Suprapubic skin (tissue), 4 donors: ENCODE measurements at regions not wholly inside any gene's neighbourhood (a gene's known extent, or its start where the extent isn't known, plus 50 kb on each side); places are given as distances from the start of the nearest gene placed in this dataset.

Source experiments
- DNase-seq, 2 donors: peaks; one replicate each; pipeline ENCODE4 v3.0.0-alpha.2; 2019; ENCODE audit warnings: low spot score in 2 of 2
- H3K27ac ChIP-seq: fragments of 200-600 bp; sonication (generic); one replicate; pipeline ENCODE4 v1.5.1; 2019
- H3K27me3 ChIP-seq: fragments of 200-600 bp; sonication (generic); one replicate; pipeline ENCODE4 v1.5.1; 2019
- H3K36me3 ChIP-seq: fragments of 200-600 bp; sonication (generic); one replicate; pipeline ENCODE4 v1.5.1; 2019
- H3K4me1 ChIP-seq: fragments of 200-600 bp; sonication (generic); one replicate; pipeline ENCODE4 v1.5.1; 2019
- H3K4me3 ChIP-seq: fragments of 200-600 bp; sonication (generic); one replicate; pipeline ENCODE4 v1.5.1; 2019; ENCODE audit warnings: mild to moderate bottlenecking
- H3K9me3 ChIP-seq: fragments of 200-600 bp; sonication (generic); one replicate; pipeline ENCODE4 v1.5.1; 2019
- CTCF ChIP-seq, 2 donors: fragments of 200-600 bp in 1 of 2; fragments of 450-650 bp in 1 of 2; sonication (generic) in 1 of 2; IDR thresholded peaks; one replicate each; pipeline ENCODE4 v1.5.1; 2016 to 2019; ENCODE audit warnings: antibody characterized with exemption in 2 of 2, mild to moderate bottlenecking in 1 of 2, moderate library complexity in 1 of 2
- EP300 ChIP-seq: sonication (generic); formaldehyde crosslinking; IDR thresholded peaks from one replicate; pipeline ENCODE4 v1.6.1; 2017; ENCODE audit warnings: antibody characterized with exemption
- POLR2A ChIP-seq, 2 donors: fragments of 450-650 bp; IDR thresholded peaks; one replicate each; pipeline ENCODE4 v1.6.1; 2017; ENCODE audit warnings: antibody characterized with exemption in 2 of 2, mild to moderate bottlenecking in 2 of 2, moderate library complexity in 2 of 2
- POLR2AphosphoS5 ChIP-seq, 3 donors: sonication (generic); formaldehyde crosslinking; IDR thresholded peaks; one replicate each; pipeline ENCODE4 v1.6.1; 2017; ENCODE audit warnings: antibody characterized with exemption in 3 of 3
- WGBS: methylation state at CpG from one replicate; pipeline ENCODE4 v1.1.5; 2018; 5-methylcytosine and 5-hydroxymethylcytosine counted together

GRCh38 chr20:60497298-60498035 is 539.2 kb downstream of the CDH26 start:
- no peak for DNase-seq

GRCh38 chr20:60500038-60500701 is 541.9 kb downstream of the CDH26 start:
- Histone ChIP-seq H3K9me3 (no peaks in the 10 kb centered on the region), H3K27ac (no peak overlapping the region), H3K27me3 (peaks cover 3% of the 10 kb centered on the region), H3K4me1 (no peaks in the 10 kb centered on the region), H3K36me3 (no peaks in the 10 kb centered on the region), H3K4me3 (no peak overlapping the region)
- DNase-seq: no peak
- WGBS: 87% methylated on average over 4 of the region's 4 CpGs
- TF ChIP-seq POLR2AphosphoS5 (IDR thresholded peaks at IDR 0.05) (no peak), EP300 (no peak), POLR2A (IDR thresholded peaks at IDR 0.05) (no peak), CTCF (IDR thresholded peaks at IDR 0.05) (no peak)

More at GRCh38 chr20:60497298-60498035, 539.2 kb downstream of the CDH26 start:
- no peak for TF ChIP-seq CTCF (IDR thresholded peaks at IDR 0.05)
- TF ChIP-seq POLR2A (IDR thresholded peaks at IDR 0.05): no peak
- no peak for TF ChIP-seq POLR2AphosphoS5 (IDR thresholded peaks at IDR 0.05)
- no peak for TF ChIP-seq EP300
- Histone ChIP-seq H3K9me3 (no peaks in the 10 kb centered on the region), H3K27ac (no peak overlapping the region), H3K4me3 (no peak overlapping the region), H3K36me3 (no peaks in the 10 kb centered on the region), H3K27me3 (no peaks in the 10 kb centered on the region), H3K4me1 (no peaks in the 10 kb centered on the region)
- 67% methylated on average over 4 of the region's 4 CpGs for WGBS

- no peak for TF ChIP-seq POLR2AphosphoS5 (IDR thresholded peaks at IDR 0.05)
- no peak for TF ChIP-seq POLR2A (IDR thresholded peaks at IDR 0.05)
- no peak for TF ChIP-seq EP300
- TF ChIP-seq CTCF (IDR thresholded peaks at IDR 0.05): no peak
- 95% methylated on average over 2 of the region's 2 CpGs for WGBS
Measured at GRCh38 chr20:60501048-60501447, 542.8 kb downstream of the CDH26 start.

GRCh38 chr20:60502881-60503280 is 544.7 kb downstream of the CDH26 start:
- no peaks in the 10 kb centered on the region for H3K4me1 ChIP-seq
- H3K9me3 ChIP-seq: no peaks in the 10 kb centered on the region
- WGBS: 80% methylated on average over 5 of the region's 5 CpGs
- H3K27me3 ChIP-seq: peaks cover 7% of the 10 kb centered on the region
- no peak overlapping the region for H3K4me3 ChIP-seq
- no peaks in the 10 kb centered on the region for H3K36me3 ChIP-seq
- H3K27ac ChIP-seq: no peak overlapping the region
- TF ChIP-seq POLR2AphosphoS5 (IDR thresholded peaks at IDR 0.05): no peak
- no peak for TF ChIP-seq EP300
- no peak for TF ChIP-seq CTCF (IDR thresholded peaks at IDR 0.05)
- TF ChIP-seq POLR2A (IDR thresholded peaks at IDR 0.05): no peak
- DNase-seq: no peak

More at GRCh38 chr20:60501048-60501447, 542.8 kb downstream of the CDH26 start:
- Histone ChIP-seq H3K36me3 (no peaks in the 10 kb centered on the region), H3K27me3 (peaks cover 3% of the 10 kb centered on the region), H3K9me3 (no peaks in the 10 kb centered on the region), H3K4me3 (no peak overlapping the region), H3K4me1 (no peaks in the 10 kb centered on the region), H3K27ac (no peak overlapping the region)
- no peak for DNase-seq

GRCh38 chr20:60505423-60505822 is 547.2 kb downstream of the CDH26 start:
- WGBS: 59% methylated on average over 3 of the region's 3 CpGs
- H3K27ac ChIP-seq: no peak overlapping the region
- H3K27me3 ChIP-seq: peaks cover 14% of the 10 kb centered on the region
- no peaks in the 10 kb centered on the region for H3K4me1 ChIP-seq
- no peak overlapping the region for H3K4me3 ChIP-seq
- no peak for DNase-seq
- no peaks in the 10 kb centered on the region for H3K9me3 ChIP-seq
- no peak for TF ChIP-seq POLR2A (IDR thresholded peaks at IDR 0.05)
- TF ChIP-seq CTCF (IDR thresholded peaks at IDR 0.05): no peak
- no peak for TF ChIP-seq EP300
- no peak for TF ChIP-seq POLR2AphosphoS5 (IDR thresholded peaks at IDR 0.05)
- no peaks in the 10 kb centered on the region for H3K36me3 ChIP-seq
